ENCODE measurements at regions not wholly inside any gene's neighbourhood (a gene's known extent, or its start where the extent isn't known, plus 50 kb on each side); places are given as distances from the start of the nearest gene placed in this dataset.
A peak's percentile ranks its signal among the peaks of the same experiment; 100 is the strongest.

GRCh38 chr6:121932076-121932991, 467.1 kb upstream of the HSF2 start:
- TF ChIP-seq POLR2A (IDR thresholded peaks at IDR 0.05) (no peak), EP300 (IDR thresholded peaks at IDR 0.05) (no peak), POLR2AphosphoS5 (IDR thresholded peaks at IDR 0.05) (no peak), CTCF (IDR thresholded peaks at IDR 0.05) (no peak)
- H3K27me3 ChIP-seq: no peaks in the 10 kb centered on the region
- ATAC-seq: peak; percentile 41
- no peaks in the 10 kb centered on the region for H3K9me3 ChIP-seq
- WGBS, 2 donors (ENCODE audit: low coverage in 1 of 2): 49 to 60% methylated on average over 11 to 12 of the region's 13 CpGs
- peaks cover 0 to 12% (median 0%) of the 10 kb centered on the region in 3 donors for H3K4me1 ChIP-seq
- no peaks in the 10 kb centered on the region for H3K36me3 ChIP-seq
- H3K4me3 ChIP-seq: no peak overlapping the region
- H3K27ac ChIP-seq: no peak overlapping the region

GRCh38 chr6:121934451-121934850, 465.0 kb upstream of the HSF2 start:
- H3K27me3 ChIP-seq: no peaks in the 10 kb centered on the region
- H3K9me3 ChIP-seq: no peaks in the 10 kb centered on the region
- peaks cover 0 to 12% (median 0%) of the 10 kb centered on the region in 3 donors for H3K4me1 ChIP-seq
- no peak overlapping the region for H3K4me3 ChIP-seq
- TF ChIP-seq POLR2A (IDR thresholded peaks at IDR 0.05) (no peak), CTCF (IDR thresholded peaks at IDR 0.05) (no peak), POLR2AphosphoS5 (IDR thresholded peaks at IDR 0.05) (no peak), EP300 (IDR thresholded peaks at IDR 0.05) (no peak)
- no peaks in the 10 kb centered on the region for H3K36me3 ChIP-seq
- WGBS, 2 donors (ENCODE audit: low coverage in 1 of 2): 70 to 90% methylated on average over 2 of the region's 2 CpGs
- H3K27ac ChIP-seq: no peak overlapping the region
- no peak for ATAC-seq

- WGBS, 2 donors (ENCODE audit: low coverage in 1 of 2): 90 to 94% methylated on average over 2 of the region's 2 CpGs
- TF ChIP-seq POLR2A (IDR thresholded peaks at IDR 0.05) (no peak), CTCF (IDR thresholded peaks at IDR 0.05) (no peak), POLR2AphosphoS5 (IDR thresholded peaks at IDR 0.05) (no peak), EP300 (IDR thresholded peaks at IDR 0.05) (no peak)
- Histone ChIP-seq H3K27me3 (no peaks in the 10 kb centered on the region), H3K27ac (no peak overlapping the region), H3K36me3 (no peaks in the 10 kb centered on the region), H3K4me1 (no peaks in the 10 kb centered on the region), H3K4me3 (no peak overlapping the region), H3K9me3 (no peaks in the 10 kb centered on the region)
- ATAC-seq: no peak
These were observed 458.7 kb upstream of the HSF2 start for GRCh38 chr6:121940728-121941127.

- WGBS, 2 donors (ENCODE audit: low coverage in 1 of 2): 25 to 27% methylated on average over 1 of the region's 1 CpG
- TF ChIP-seq CTCF (IDR thresholded peaks at IDR 0.05): no peak
- TF ChIP-seq POLR2AphosphoS5 (IDR thresholded peaks at IDR 0.05): no peak
- no peak for TF ChIP-seq EP300 (IDR thresholded peaks at IDR 0.05)
- TF ChIP-seq POLR2A (IDR thresholded peaks at IDR 0.05): no peak
These were observed 455.1 kb upstream of the HSF2 start for GRCh38 chr6:121944354-121944753.

GRCh38 chr6:121951123-121951522, 448.3 kb upstream of the HSF2 start:
- H3K27ac ChIP-seq: peak overlapping the region in 3 of 4 donors; percentile 69 to 81 (median 73)
- WGBS, 2 donors (ENCODE audit: low coverage in 1 of 2): 32 to 40% methylated on average over 2 to 4 of the region's 4 CpGs

More at GRCh38 chr6:121944354-121944753, 455.1 kb upstream of the HSF2 start:
- no peak overlapping the region for H3K4me3 ChIP-seq
- H3K27ac ChIP-seq: no peak overlapping the region
- H3K4me1 ChIP-seq: no peaks in the 10 kb centered on the region
- no peaks in the 10 kb centered on the region for H3K27me3 ChIP-seq
- H3K36me3 ChIP-seq: no peaks in the 10 kb centered on the region
- peaks cover 0 to 4% (median 0%) of the 10 kb centered on the region in 3 donors for H3K9me3 ChIP-seq
- no peak for ATAC-seq

More at GRCh38 chr6:121951123-121951522, 448.3 kb upstream of the HSF2 start:
- Histone ChIP-seq H3K36me3 (no peaks in the 10 kb centered on the region), H3K4me3 (no peak overlapping the region), H3K27me3 (no peaks in the 10 kb centered on the region), H3K4me1 (peaks cover 0 to 20% (median 5%) of the 10 kb centered on the region in 3 donors), H3K9me3 (peaks cover 0 to 4% (median 0%) of the 10 kb centered on the region in 3 donors)
- TF ChIP-seq EP300 (IDR thresholded peaks at IDR 0.05) (no peak), POLR2AphosphoS5 (IDR thresholded peaks at IDR 0.05) (no peak), POLR2A (IDR thresholded peaks at IDR 0.05) (no peak), CTCF (IDR thresholded peaks at IDR 0.05) (no peak)
- no peak for ATAC-seq

Data from gastroesophageal sphincter (tissue), 4 donors.